ENCODE measurements at regions not wholly inside any gene's neighbourhood (a gene's known extent, or its start where the extent isn't known, plus 50 kb on each side); places are given as distances from the start of the nearest gene placed in this dataset.

DNA sequence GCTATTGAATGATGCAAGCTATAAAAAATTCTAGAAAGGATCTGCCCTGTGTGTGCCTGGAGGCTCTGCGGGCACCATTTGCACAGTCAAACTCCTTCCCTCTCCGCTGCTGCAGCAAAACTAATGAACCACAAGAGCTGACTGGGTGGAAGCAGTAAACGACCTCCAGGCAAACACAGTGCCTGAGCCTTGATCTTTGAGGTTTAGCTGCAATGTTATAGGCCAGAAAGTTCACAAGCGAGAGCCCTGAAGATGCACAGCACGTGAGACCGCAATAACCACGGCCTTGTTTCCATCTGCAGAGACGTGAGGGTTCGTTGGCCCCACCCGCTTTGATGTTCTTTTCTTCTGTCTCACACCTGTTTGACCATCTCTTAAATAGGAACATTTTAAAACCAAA is 69.2 kb upstream of the S1PR3 start:
- no peak for TF ChIP-seq CTCF (IDR thresholded peaks at IDR 0.05; ENCODE audit: insufficient read depth, low read length, poor library complexity, severe bottlenecking)
- Histone ChIP-seq H3K27me3 (ENCODE audit: control insufficient read depth, insufficient read depth, low read length) (no peaks in the 10 kb centered on the region), H3K4me3 (ENCODE audit: low read depth, low read length) (no peak overlapping the region), H3K36me3 (ENCODE audit: control insufficient read depth, insufficient read depth, low read length) (no peaks in the 10 kb centered on the region)
- DNase-seq (ENCODE audit: low read depth), result no peak

GRCh38 chr9:88923092-88923491 is 68.2 kb upstream of the S1PR3 start:
- no peak for DNase-seq (ENCODE audit: low read depth)
- TF ChIP-seq CTCF (IDR thresholded peaks at IDR 0.05; ENCODE audit: insufficient read depth, low read length, poor library complexity, severe bottlenecking), result no peak
- no peaks in the 10 kb centered on the region for H3K27me3 ChIP-seq (ENCODE audit: control insufficient read depth, insufficient read depth, low read length)
- H3K36me3 ChIP-seq (ENCODE audit: control insufficient read depth, insufficient read depth, low read length), result no peaks in the 10 kb centered on the region
- H3K4me3 ChIP-seq (ENCODE audit: low read depth, low read length), result no peak overlapping the region

DNA sequence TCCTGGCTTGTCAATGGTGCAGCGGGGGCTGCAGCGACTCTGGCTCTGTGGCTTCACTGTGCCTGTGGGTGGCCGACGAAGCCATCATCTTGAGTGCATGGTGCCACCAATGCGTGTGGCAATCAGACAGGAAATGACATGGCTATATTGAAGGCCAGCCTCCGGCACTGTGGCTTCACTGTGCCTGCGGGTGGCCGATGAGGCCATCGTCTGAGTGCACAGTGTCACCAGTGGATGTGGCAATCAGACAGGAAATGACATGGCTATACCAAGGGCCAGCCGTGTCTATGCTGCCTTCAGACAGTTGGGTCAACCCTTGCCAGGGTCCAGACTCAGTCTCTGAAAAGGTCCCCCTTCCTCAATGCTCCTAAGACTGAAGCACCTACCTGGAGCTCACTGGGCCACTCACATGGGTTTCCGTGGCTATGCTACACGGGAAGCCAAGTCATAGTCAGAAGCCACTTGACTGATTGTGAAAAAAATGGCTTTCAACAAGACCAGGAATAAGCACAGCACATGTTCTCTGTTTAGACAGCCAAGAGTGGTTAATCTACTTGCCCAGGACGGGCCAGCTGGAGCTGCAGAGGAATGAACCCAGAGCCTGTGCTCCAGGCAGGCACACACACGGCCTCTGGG is 67.5 kb upstream of the S1PR3 start:
- DNase-seq (ENCODE audit: low read depth), result no peak
- TF ChIP-seq CTCF (IDR thresholded peaks at IDR 0.05; ENCODE audit: insufficient read depth, low read length, poor library complexity, severe bottlenecking), result no peak
- Histone ChIP-seq H3K36me3 (ENCODE audit: control insufficient read depth, insufficient read depth, low read length) (no peaks in the 10 kb centered on the region), H3K27me3 (ENCODE audit: control insufficient read depth, insufficient read depth, low read length) (no peaks in the 10 kb centered on the region), H3K4me3 (ENCODE audit: low read depth, low read length) (no peak overlapping the region)

DNA sequence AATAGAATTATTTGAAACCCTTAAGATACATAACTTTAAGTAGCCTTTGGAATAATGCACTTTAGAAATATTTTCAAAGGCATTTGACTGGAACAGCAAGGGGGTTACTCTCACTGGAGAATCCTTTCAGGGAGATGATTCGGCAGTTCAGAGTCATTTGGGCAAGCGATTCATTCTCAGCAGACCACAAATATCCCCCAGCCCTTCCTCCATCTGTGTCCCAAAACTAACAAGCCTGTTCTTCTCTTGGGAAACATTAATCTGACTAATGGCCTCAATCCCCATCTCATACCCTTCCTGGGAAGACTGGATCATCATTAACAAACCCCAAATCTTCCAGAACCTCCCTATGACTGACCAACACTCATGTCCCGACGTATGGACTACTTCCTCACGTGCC is 65.8 kb upstream of the S1PR3 start:
- TF ChIP-seq CTCF (IDR thresholded peaks at IDR 0.05; ENCODE audit: insufficient read depth, low read length, poor library complexity, severe bottlenecking), result no peak
- no peaks in the 10 kb centered on the region for H3K36me3 ChIP-seq (ENCODE audit: control insufficient read depth, insufficient read depth, low read length)
- no peak overlapping the region for H3K4me3 ChIP-seq (ENCODE audit: low read depth, low read length)
- no peak for DNase-seq (ENCODE audit: low read depth)
- no peaks in the 10 kb centered on the region for H3K27me3 ChIP-seq (ENCODE audit: control insufficient read depth, insufficient read depth, low read length)

DNA sequence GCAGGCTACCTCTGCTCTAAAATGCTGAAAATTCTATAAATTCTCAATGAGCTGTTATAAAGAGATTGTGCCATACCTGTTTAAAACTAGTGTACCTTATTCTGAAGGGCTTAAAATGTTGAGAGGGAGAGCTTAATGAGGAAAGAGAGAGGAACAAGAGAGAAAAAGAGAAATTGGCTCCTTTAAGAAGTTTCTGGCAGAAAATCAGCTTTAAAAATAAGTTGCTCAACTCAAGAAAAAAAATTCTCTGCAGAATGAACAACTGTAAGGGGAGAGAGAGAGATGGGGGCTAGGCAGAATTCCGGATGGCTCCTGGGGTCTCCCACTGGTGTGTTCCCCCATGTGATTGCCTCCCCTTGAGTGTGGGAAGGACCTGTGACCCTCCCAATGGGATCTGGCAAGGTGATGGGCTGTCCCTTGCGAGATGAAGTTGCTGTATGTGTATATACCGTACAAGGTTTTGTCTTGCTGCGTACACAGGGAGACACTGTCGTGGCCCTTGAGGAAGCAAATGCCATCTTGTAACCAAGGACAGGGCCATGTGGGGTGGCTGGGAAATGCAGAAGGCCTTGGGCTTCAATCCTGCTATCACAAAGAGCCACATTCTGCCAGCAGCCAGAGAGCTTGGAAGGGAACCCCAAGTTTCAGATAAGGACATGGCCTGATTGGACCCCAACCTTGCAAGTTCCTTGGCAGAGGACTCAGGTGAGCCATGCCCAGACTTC is 64.3 kb upstream of the S1PR3 start:
- no peaks in the 10 kb centered on the region for H3K36me3 ChIP-seq (ENCODE audit: control insufficient read depth, insufficient read depth, low read length)
- no peak for TF ChIP-seq CTCF (IDR thresholded peaks at IDR 0.05; ENCODE audit: insufficient read depth, low read length, poor library complexity, severe bottlenecking)
- no peaks in the 10 kb centered on the region for H3K27me3 ChIP-seq (ENCODE audit: control insufficient read depth, insufficient read depth, low read length)
- no peak for DNase-seq (ENCODE audit: low read depth)
- no peak overlapping the region for H3K4me3 ChIP-seq (ENCODE audit: low read depth, low read length)

DNA sequence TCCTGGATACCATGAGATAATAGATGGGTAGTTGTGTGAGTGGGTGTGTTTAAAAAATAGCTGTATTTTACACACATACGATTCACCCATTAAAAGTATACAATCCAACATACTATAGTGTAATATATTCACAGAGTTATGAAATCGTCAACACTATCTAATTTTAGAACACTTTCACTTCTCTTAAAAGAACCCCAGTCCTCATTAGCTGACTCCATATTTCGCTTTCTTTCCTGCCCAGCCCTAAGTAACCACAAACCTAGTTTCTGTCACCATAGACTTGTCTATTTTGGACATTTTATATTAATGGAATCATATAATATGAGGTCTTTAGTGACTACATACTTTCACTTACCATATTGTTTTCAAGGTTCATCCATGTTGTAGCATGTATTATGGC is 63.8 kb upstream of the S1PR3 start:
- DNase-seq (ENCODE audit: low read depth), result no peak
- Histone ChIP-seq H3K4me3 (ENCODE audit: low read depth, low read length) (no peak overlapping the region), H3K27me3 (ENCODE audit: control insufficient read depth, insufficient read depth, low read length) (no peaks in the 10 kb centered on the region), H3K36me3 (ENCODE audit: control insufficient read depth, insufficient read depth, low read length) (no peaks in the 10 kb centered on the region)
- TF ChIP-seq CTCF (IDR thresholded peaks at IDR 0.05; ENCODE audit: insufficient read depth, low read length, poor library complexity, severe bottlenecking), result no peak
